Endothelial cell of umbilical vein (primary cell): ENCODE measurements at regions not wholly inside any gene's neighbourhood (a gene's known extent, or its start where the extent isn't known, plus 50 kb on each side); places are given as distances from the start of the nearest gene placed in this dataset.

Experiments used
- CTCF ChIP-seq, 2 donors: IDR thresholded peaks; 1 replicate in 1 of 2; 2 replicates in 1 of 2; pipeline ENCODE4 v1.5.1; 2011; ENCODE audit warnings: low read length in 2 of 2, mild to moderate bottlenecking in 2 of 2, moderate library complexity in 2 of 2, control low read depth in 1 of 2, inconsistent platforms in 1 of 2, low read depth in 1 of 2; ENCODE audit not compliant: insufficient read depth in 1 of 2; ENCODE audit errors: extremely low read depth in 1 of 2
- EZH2 ChIP-seq: IDR thresholded peaks from 2 replicates; pipeline ENCODE4 v1.6.1; 2012; ENCODE audit warnings: borderline replicate concordance, low read depth, mild to moderate bottlenecking, moderate library complexity, low read length, inconsistent platforms; ENCODE audit not compliant: severe bottlenecking
- FOS ChIP-seq: IDR thresholded peaks from 2 replicates; pipeline ENCODE4 v1.6.1; 2011; ENCODE audit warnings: mild to moderate bottlenecking, low read length, moderate library complexity, borderline replicate concordance; ENCODE audit not compliant: insufficient read depth
- GATA2 ChIP-seq: IDR thresholded peaks from 2 replicates; pipeline ENCODE4 v1.7.0; 2011; ENCODE audit warnings: low read depth, mild to moderate bottlenecking, moderate library complexity, mixed read lengths, low read length; ENCODE audit not compliant: insufficient read length, insufficient read depth
- JUN ChIP-seq: IDR thresholded peaks from 2 replicates; pipeline ENCODE4 v1.6.1; 2011; ENCODE audit warnings: borderline replicate concordance, low read depth; ENCODE audit not compliant: insufficient read length, insufficient read depth
- MAX ChIP-seq: IDR thresholded peaks from 2 replicates; pipeline ENCODE4 v1.6.1; 2011; ENCODE audit not compliant: insufficient read depth, insufficient read length
- MYC ChIP-seq: IDR thresholded peaks from one replicate; pipeline ENCODE4 v1.6.1; 2011; ENCODE audit warnings: mild to moderate bottlenecking, low read depth, low read length
- POLR2A ChIP-seq: IDR thresholded peaks from 2 replicates; pipeline ENCODE4 v1.6.1; 2012; ENCODE audit warnings: low read depth, mild to moderate bottlenecking, control low read depth, low read length
- POLR2AphosphoS5 ChIP-seq: IDR thresholded peaks from 2 replicates; pipeline ENCODE4 v1.6.1; 2012; ENCODE audit warnings: low read depth, mild to moderate bottlenecking, control low read depth, low read length, moderate library complexity; ENCODE audit not compliant: insufficient read depth

- TF ChIP-seq POLR2A = no peak
- TF ChIP-seq CTCF (IDR thresholded peaks at IDR 0.05; ENCODE audit: extremely low read depth in 1 of 2, insufficient read depth in 1 of 2, low read depth in 1 of 2, low read length in 2 of 2) = no peak
- no peak for TF ChIP-seq MAX
- no peak for TF ChIP-seq FOS
- no peak for TF ChIP-seq EZH2
- no peak for TF ChIP-seq POLR2AphosphoS5
- TF ChIP-seq MYC = no peak
- TF ChIP-seq GATA2 = no peak
- TF ChIP-seq JUN = no peak
These were observed 510.0 kb downstream of the GBA3 start for GRCh38 chr4:23202712-23203247.
